Stimulated activated CD4-positive, alpha-beta T cell treated with anti-CD3 and anti-CD28 coated beads, Interleukin-4, amount 100 ng/mL, for 24 hours (primary cell): ENCODE measurements at regions not wholly inside any gene's neighbourhood (a gene's known extent, or its start where the extent isn't known, plus 50 kb on each side); places are given as distances from the start of the nearest gene placed in this dataset.

ENCODE experiments used
- DNase-seq: peaks from one replicate; pipeline ENCODE4 v3.0.0-alpha.2; 2020

- no peak for DNase-seq
These were observed 533.3 kb downstream of the LRFN5 start for GRCh38 chr14:42140001-42140400.

GRCh38 chr14:42138406-42138805 is 531.7 kb downstream of the LRFN5 start:
- DNase-seq = no peak

GRCh38 chr14:42130815-42131214 is 524.1 kb downstream of the LRFN5 start:
- DNase-seq = no peak

- DNase-seq = no peak
These were observed 516.9 kb downstream of the LRFN5 start for GRCh38 chr14:42123526-42123925.

- DNase-seq = no peak
These were observed 506.8 kb downstream of the LRFN5 start for GRCh38 chr14:42113358-42114069.

- no peak for DNase-seq
These were observed 505.4 kb downstream of the LRFN5 start for GRCh38 chr14:42112108-42112507.

GRCh38 chr14:42111355-42111754 is 504.7 kb downstream of the LRFN5 start:
- no peak for DNase-seq

- no peak for DNase-seq
These were observed 503.5 kb downstream of the LRFN5 start for GRCh38 chr14:42110167-42110566.

GRCh38 chr14:42095155-42095554 is 488.5 kb downstream of the LRFN5 start:
- DNase-seq = no peak

GRCh38 chr14:42090122-42090521 is 483.4 kb downstream of the LRFN5 start:
- DNase-seq = no peak

GRCh38 chr14:42079911-42080310 is 473.2 kb downstream of the LRFN5 start:
- DNase-seq = no peak

- DNase-seq = no peak
These were observed 471.7 kb downstream of the LRFN5 start for GRCh38 chr14:42078345-42078744.

GRCh38 chr14:42070031-42070430 is 463.4 kb downstream of the LRFN5 start:
- no peak for DNase-seq

- no peak for DNase-seq
These were observed 450.4 kb downstream of the LRFN5 start for GRCh38 chr14:42057111-42057510.

GRCh38 chr14:42047421-42048055 is 440.9 kb downstream of the LRFN5 start:
- DNase-seq = no peak

- DNase-seq = no peak
These were observed 438.7 kb downstream of the LRFN5 start for GRCh38 chr14:42045383-42045782.

- DNase-seq = no peak
These were observed 421.9 kb downstream of the LRFN5 start for GRCh38 chr14:42028607-42029006.

GRCh38 chr14:42027271-42027670 is 420.6 kb downstream of the LRFN5 start:
- DNase-seq = no peak

GRCh38 chr14:42023452-42023851 is 416.8 kb downstream of the LRFN5 start:
- DNase-seq = no peak

- DNase-seq = no peak
These were observed 407.6 kb downstream of the LRFN5 start for GRCh38 chr14:42014301-42014700.

- DNase-seq = no peak
These were observed 406.9 kb downstream of the LRFN5 start for GRCh38 chr14:42013559-42013958.

GRCh38 chr14:42013153-42013552 is 406.5 kb downstream of the LRFN5 start:
- DNase-seq = no peak

GRCh38 chr14:42011221-42011620 is 404.5 kb downstream of the LRFN5 start:
- DNase-seq = no peak

GRCh38 chr14:42004321-42004720 is 397.6 kb downstream of the LRFN5 start:
- no peak for DNase-seq

- no peak for DNase-seq
These were observed 395.5 kb downstream of the LRFN5 start for GRCh38 chr14:42002141-42002540.
